ENCODE measurements at regions not wholly inside any gene's neighbourhood (a gene's known extent, or its start where the extent isn't known, plus 50 kb on each side); places are given as distances from the start of the nearest gene placed in this dataset.

GRCh38 chr4:101475246-101475645, 127.9 kb upstream of the PPP3CA start (continued):
- TF ChIP-seq FOXP4 (CRISPR knock-in tag; IDR thresholded peaks at IDR 0.05) = no peak
- TF ChIP-seq IRF1 (CRISPR knock-in tag; IDR thresholded peaks at IDR 0.05) = no peak
- no peak for TF ChIP-seq CREM (CRISPR knock-in tag; IDR thresholded peaks at IDR 0.05)

- TF ChIP-seq JAZF1 (CRISPR knock-in tag; IDR thresholded peaks at IDR 0.05) (no peak), AR (CRISPR knock-in tag; IDR thresholded peaks at IDR 0.05) (no peak), ZNF423 (CRISPR knock-in tag; IDR thresholded peaks at IDR 0.05) (no peak), ATF3 (CRISPR knock-in tag; conservative IDR thresholded peaks at IDR 0.05) (no peak), OVOL2 (CRISPR knock-in tag; IDR thresholded peaks at IDR 0.05; ENCODE audit: borderline replicate concordance) (no peak), FOXK1 (CRISPR knock-in tag; IDR thresholded peaks at IDR 0.05) (no peak), ATF6 (CRISPR knock-in tag; IDR thresholded peaks at IDR 0.05) (no peak)
- H3K27ac Mint-ChIP-seq = no peak overlapping the region
- ChIA-PET CTCF (no interaction called here), POLR2A (no interaction called here)
- H3K36me3 Mint-ChIP-seq = no peaks in the 10 kb centered on the region
- no peaks in the 10 kb centered on the region for H3K27me3 Mint-ChIP-seq (ENCODE audit: low read depth)
- no peak overlapping the region for H3K4me3 Mint-ChIP-seq
- H3K4me1 Mint-ChIP-seq = peaks cover 4% of the 10 kb centered on the region; the same call in 1 of the 2 replicates
- no peak for ATAC-seq
- no peak for DNase-seq (ENCODE audit: low spot score)
- H3K9me3 Mint-ChIP-seq = peaks cover 11% of the 10 kb centered on the region
Observed at GRCh38 chr4:101471201-101471600, 123.9 kb upstream of the PPP3CA start.

GRCh38 chr4:101464596-101464995, 117.3 kb upstream of the PPP3CA start:
- POLR2A ChIA-PET = no interaction called here
- no peak for DNase-seq (ENCODE audit: low spot score)
- TF ChIP-seq MLX (CRISPR knock-in tag; IDR thresholded peaks at IDR 0.05) = no peak
- no peak for TF ChIP-seq GTF2I (CRISPR knock-in tag; conservative IDR thresholded peaks at IDR 0.05)
- TF ChIP-seq MAX (CRISPR knock-in tag; IDR thresholded peaks at IDR 0.05) = no peak
- no peak for TF ChIP-seq GABPB1 (CRISPR knock-in tag; IDR thresholded peaks at IDR 0.05)
- TF ChIP-seq E2F1 (CRISPR knock-in tag; IDR thresholded peaks at IDR 0.05) = no peak
- no peak for TF ChIP-seq ZNF671 (CRISPR knock-in tag; IDR thresholded peaks at IDR 0.05)
- no peak for TF ChIP-seq ATF6 (CRISPR knock-in tag; IDR thresholded peaks at IDR 0.05)
- no peak for TF ChIP-seq MYBL2 (CRISPR knock-in tag; IDR thresholded peaks at IDR 0.05)
- no peak for TF ChIP-seq ETV6 (CRISPR knock-in tag; IDR thresholded peaks at IDR 0.05)
- no peak for TF ChIP-seq CREB1 (CRISPR knock-in tag; IDR thresholded peaks at IDR 0.05)
- no peak for TF ChIP-seq TP53 (CRISPR knock-in tag; IDR thresholded peaks at IDR 0.05)
- TF ChIP-seq ZMAT4 (CRISPR knock-in tag; IDR thresholded peaks at IDR 0.05) = no peak
- no peak for TF ChIP-seq RELA (CRISPR knock-in tag; IDR thresholded peaks at IDR 0.05; ENCODE audit: borderline replicate concordance)

More at GRCh38 chr4:101464596-101464995, 117.3 kb upstream of the PPP3CA start:
- CTCF ChIA-PET = no interaction called here
- Mint-ChIP-seq H3K27me3 (ENCODE audit: low read depth) (no peaks in the 10 kb centered on the region), H3K36me3 (no peaks in the 10 kb centered on the region), H3K4me1 (peaks cover 4% of the 10 kb centered on the region), H3K27ac (no peak overlapping the region), H3K4me3 (no peak overlapping the region), H3K9me3 (peaks cover 12% of the 10 kb centered on the region)
- ATAC-seq = no peak; the same call in 1 of the 2 replicates
